ENCODE measurements at regions not wholly inside any gene's neighbourhood (a gene's known extent, or its start where the extent isn't known, plus 50 kb on each side); places are given as distances from the start of the nearest gene placed in this dataset.

GRCh38 chr22:48490500-48491411 lies 1336.9 kb downstream of the BRD1 start:
- no peak overlapping the region for H3K27ac ChIP-seq (ENCODE audit: low read depth)
- Mint-ChIP-seq H3K27me3 (ENCODE audit: insufficient read depth, low read depth, poor library complexity) (peaks cover 32% of the 10 kb centered on the region), H3K9me3 (no peaks in the 10 kb centered on the region; the same call in 2 of the 3 replicates), H3K27ac (no peak overlapping the region), H3K4me3 (peak overlapping the region; percentile 80), H3K4me1 (peaks cover 48% of the 10 kb centered on the region), H3K36me3 (ENCODE audit: low read depth) (0 out of 3 replicates have a peak, but pooled peaks cover 2% of the 10 kb centered on the region)
- TF ChIP-seq EZH2phosphoT487 (IDR thresholded peaks at IDR 0.05; ENCODE audit: unreplicated experiment) (no peak), REST (IDR thresholded peaks at IDR 0.05; ENCODE audit: unreplicated experiment) (no peak), STAT1 (IDR thresholded peaks at IDR 0.05; ENCODE audit: unreplicated experiment) (no peak), CREB1 (CRISPR knock-in tag; IDR thresholded peaks at IDR 0.05; ENCODE audit: low read depth) (no peak), ETS1 (IDR thresholded peaks at IDR 0.05) (no peak), EZH2 (IDR thresholded peaks at IDR 0.05; ENCODE audit: low read depth, unreplicated experiment) (no peak), ZNF462 (CRISPR knock-in tag; IDR thresholded peaks at IDR 0.05) (no peak), NANOG (IDR thresholded peaks at IDR 0.05; ENCODE audit: borderline replicate concordance) (no peak)
- no peaks in the 10 kb centered on the region for H4K20me1 ChIP-seq (replicated peaks; ENCODE audit: insufficient read depth)
- H3K36me3 ChIP-seq (ENCODE audit: insufficient read depth) = no peaks in the 10 kb centered on the region
- H3K4me2 ChIP-seq = peak overlapping the region; percentile 80
- H2AFZ ChIP-seq = no peak overlapping the region
- peaks cover 8% of the 10 kb centered on the region; the same call in 1 of the 2 replicates for H3K4me1 ChIP-seq (ENCODE audit: insufficient read depth)
- peak; percentile 14 for ATAC-seq
- H3F3A ChIP-seq (replicated peaks; ENCODE audit: low read depth) = no peaks in the 10 kb centered on the region
- no peak for DNase-seq (ENCODE audit: low spot score)
- H3K9me2 ChIP-seq (ENCODE audit: insufficient read depth) = no peaks in the 10 kb centered on the region
- peaks cover 13% of the 10 kb centered on the region for H3K79me2 ChIP-seq (replicated peaks; ENCODE audit: insufficient read depth)
- H3K27me3 ChIP-seq (ENCODE audit: insufficient read depth) = peaks cover 22% of the 10 kb centered on the region; the same call in 1 of the 2 replicates
- peak overlapping the region; percentile 56 for H3K4me3 ChIP-seq

Measured in GM23338 (cell line).